ENCODE measurements at regions not wholly inside any gene's neighbourhood (a gene's known extent, or its start where the extent isn't known, plus 50 kb on each side); places are given as distances from the start of the nearest gene placed in this dataset.

DNA sequence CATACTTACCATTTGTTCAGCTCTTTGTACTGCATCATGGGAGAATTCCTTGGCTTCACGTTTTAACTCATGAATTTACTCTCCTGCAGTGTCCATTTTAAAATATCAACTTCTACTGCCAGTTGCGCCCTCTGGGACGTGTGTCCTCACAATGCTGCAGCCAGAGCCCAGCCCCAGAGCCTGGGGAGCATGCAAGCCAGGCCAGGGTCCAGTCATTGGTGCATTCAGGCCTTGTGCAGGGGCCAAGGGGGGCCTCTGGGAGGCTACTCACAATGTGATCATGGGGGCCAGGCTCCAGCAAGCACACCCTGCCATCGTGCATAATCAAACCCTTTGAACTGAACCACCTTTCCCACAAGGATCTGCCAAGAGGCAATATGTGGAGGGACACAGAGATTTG is 105.6 kb upstream of the CCDC112 start:
- H3K4me1 ChIP-seq (ENCODE audit: control insufficient read depth in 4 of 4, insufficient read depth in 4 of 4, low read length in 3 of 4): no peaks in the 10 kb centered on the region
- no peak overlapping the region for H3K4me3 ChIP-seq (ENCODE audit: low read depth in 1 of 3, low read length in 3 of 3)
- no peak overlapping the region for H3K9ac ChIP-seq (ENCODE audit: low read depth in 1 of 2, low read length in 2 of 2)
- H3K36me3 ChIP-seq (ENCODE audit: control insufficient read depth in 4 of 4, insufficient read depth in 3 of 4, low read depth in 1 of 4, low read length in 3 of 4): no peaks in the 10 kb centered on the region
- TF ChIP-seq FOXA1 (IDR thresholded peaks at IDR 0.05): no peak
- TF ChIP-seq GABPA (IDR thresholded peaks at IDR 0.05 in 1 of 2, conservative IDR thresholded peaks at IDR 0.05 in 1 of 2): no peak
- TF ChIP-seq RXRA (IDR thresholded peaks at IDR 0.05): no peak
- TF ChIP-seq HNF4G (IDR thresholded peaks at IDR 0.05): no peak
- no peak for TF ChIP-seq HNF4A (conservative IDR thresholded peaks at IDR 0.05)
- no peak for TF ChIP-seq TAF1 (conservative IDR thresholded peaks at IDR 0.05)
- TF ChIP-seq, protein P1, sequence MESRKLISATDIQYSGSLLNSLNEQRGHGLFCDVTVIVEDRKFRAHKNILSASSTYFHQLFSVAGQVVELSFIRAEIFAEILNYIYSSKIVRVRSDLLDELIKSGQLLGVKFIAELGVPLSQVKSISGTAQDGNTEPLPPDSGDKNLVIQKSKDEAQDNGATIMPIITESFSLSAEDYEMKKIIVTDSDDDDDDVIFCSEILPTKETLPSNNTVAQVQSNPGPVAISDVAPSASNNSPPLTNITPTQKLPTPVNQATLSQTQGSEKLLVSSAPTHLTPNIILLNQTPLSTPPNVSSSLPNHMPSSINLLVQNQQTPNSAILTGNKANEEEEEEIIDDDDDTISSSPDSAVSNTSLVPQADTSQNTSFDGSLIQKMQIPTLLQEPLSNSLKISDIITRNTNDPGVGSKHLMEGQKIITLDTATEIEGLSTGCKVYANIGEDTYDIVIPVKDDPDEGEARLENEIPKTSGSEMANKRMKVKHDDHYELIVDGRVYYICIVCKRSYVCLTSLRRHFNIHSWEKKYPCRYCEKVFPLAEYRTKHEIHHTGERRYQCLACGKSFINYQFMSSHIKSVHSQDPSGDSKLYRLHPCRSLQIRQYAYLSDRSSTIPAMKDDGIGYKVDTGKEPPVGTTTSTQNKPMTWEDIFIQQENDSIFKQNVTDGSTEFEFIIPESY (IDR thresholded peaks at IDR 0.05): no peak
- TF ChIP-seq, protein P2, sequence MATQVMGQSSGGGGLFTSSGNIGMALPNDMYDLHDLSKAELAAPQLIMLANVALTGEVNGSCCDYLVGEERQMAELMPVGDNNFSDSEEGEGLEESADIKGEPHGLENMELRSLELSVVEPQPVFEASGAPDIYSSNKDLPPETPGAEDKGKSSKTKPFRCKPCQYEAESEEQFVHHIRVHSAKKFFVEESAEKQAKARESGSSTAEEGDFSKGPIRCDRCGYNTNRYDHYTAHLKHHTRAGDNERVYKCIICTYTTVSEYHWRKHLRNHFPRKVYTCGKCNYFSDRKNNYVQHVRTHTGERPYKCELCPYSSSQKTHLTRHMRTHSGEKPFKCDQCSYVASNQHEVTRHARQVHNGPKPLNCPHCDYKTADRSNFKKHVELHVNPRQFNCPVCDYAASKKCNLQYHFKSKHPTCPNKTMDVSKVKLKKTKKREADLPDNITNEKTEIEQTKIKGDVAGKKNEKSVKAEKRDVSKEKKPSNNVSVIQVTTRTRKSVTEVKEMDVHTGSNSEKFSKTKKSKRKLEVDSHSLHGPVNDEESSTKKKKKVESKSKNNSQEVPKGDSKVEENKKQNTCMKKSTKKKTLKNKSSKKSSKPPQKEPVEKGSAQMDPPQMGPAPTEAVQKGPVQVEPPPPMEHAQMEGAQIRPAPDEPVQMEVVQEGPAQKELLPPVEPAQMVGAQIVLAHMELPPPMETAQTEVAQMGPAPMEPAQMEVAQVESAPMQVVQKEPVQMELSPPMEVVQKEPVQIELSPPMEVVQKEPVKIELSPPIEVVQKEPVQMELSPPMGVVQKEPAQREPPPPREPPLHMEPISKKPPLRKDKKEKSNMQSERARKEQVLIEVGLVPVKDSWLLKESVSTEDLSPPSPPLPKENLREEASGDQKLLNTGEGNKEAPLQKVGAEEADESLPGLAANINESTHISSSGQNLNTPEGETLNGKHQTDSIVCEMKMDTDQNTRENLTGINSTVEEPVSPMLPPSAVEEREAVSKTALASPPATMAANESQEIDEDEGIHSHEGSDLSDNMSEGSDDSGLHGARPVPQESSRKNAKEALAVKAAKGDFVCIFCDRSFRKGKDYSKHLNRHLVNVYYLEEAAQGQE (IDR thresholded peaks at IDR 0.05): no peak
- TF ChIP-seq FOXA2 (IDR thresholded peaks at IDR 0.05): no peak
- no peak for TF ChIP-seq RAD21 (IDR thresholded peaks at IDR 0.05)
- TF ChIP-seq SP1 (IDR thresholded peaks at IDR 0.05): no peak
- DNase-seq (ENCODE audit: low spot score): no peak
- H3K27me3 ChIP-seq (ENCODE audit: control insufficient read depth in 4 of 4, insufficient read depth in 4 of 4, low read length in 3 of 4): no peaks in the 10 kb centered on the region
- 68% methylated on average over 4 of the region's 4 CpGs for WGBS
- H3K27ac ChIP-seq (ENCODE audit: low read depth in 1 of 2, low read length in 2 of 2): no peak overlapping the region
- no peaks in the 10 kb centered on the region for H3K9me3 ChIP-seq (ENCODE audit: control insufficient read depth in 4 of 4, low read length in 3 of 4)

DNA sequence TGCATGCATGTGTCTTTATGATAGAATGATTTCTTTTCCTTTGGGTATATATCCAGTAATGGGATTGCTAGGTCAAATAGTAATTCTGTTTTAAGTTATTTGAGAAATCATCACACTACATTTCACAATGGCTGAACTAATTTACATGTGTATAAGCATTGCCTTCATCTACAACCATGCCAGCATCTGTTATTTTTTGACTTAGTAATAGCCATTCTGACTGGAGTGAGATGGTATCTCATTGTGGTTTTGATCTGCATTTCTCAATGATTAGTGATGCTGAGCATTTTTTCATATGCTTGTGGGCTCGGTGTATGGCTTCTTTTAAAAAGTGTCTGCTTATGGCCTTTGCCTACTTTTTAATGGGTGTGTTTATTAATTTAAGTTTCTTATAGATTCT is 102.3 kb upstream of the CCDC112 start:
- Histone ChIP-seq H3K4me1 (ENCODE audit: control insufficient read depth in 4 of 4, insufficient read depth in 4 of 4, low read length in 3 of 4) (no peaks in the 10 kb centered on the region), H3K9me3 (ENCODE audit: control insufficient read depth in 4 of 4, low read length in 3 of 4) (no peaks in the 10 kb centered on the region), H3K4me3 (ENCODE audit: low read depth in 1 of 3, low read length in 3 of 3) (no peak overlapping the region), H3K27ac (ENCODE audit: low read depth in 1 of 2, low read length in 2 of 2) (no peak overlapping the region), H3K9ac (ENCODE audit: low read depth in 1 of 2, low read length in 2 of 2) (no peak overlapping the region), H3K36me3 (ENCODE audit: control insufficient read depth in 4 of 4, insufficient read depth in 3 of 4, low read depth in 1 of 4, low read length in 3 of 4) (no peaks in the 10 kb centered on the region), H3K27me3 (ENCODE audit: control insufficient read depth in 4 of 4, insufficient read depth in 4 of 4, low read length in 3 of 4) (no peaks in the 10 kb centered on the region)
- WGBS: 89% methylated on average over 1 of the region's 1 CpG
- TF ChIP-seq FOXA2 (IDR thresholded peaks at IDR 0.05) (no peak), RXRA (IDR thresholded peaks at IDR 0.05) (no peak), YY1 (IDR thresholded peaks at IDR 0.05) (no peak), EGR1 (IDR thresholded peaks at IDR 0.05; ENCODE audit: low read depth in 2 of 2) (no peak), SP1 (IDR thresholded peaks at IDR 0.05) (no peak), HNF4G (IDR thresholded peaks at IDR 0.05) (no peak), HNF4A (conservative IDR thresholded peaks at IDR 0.05) (no peak), NR2F2 (IDR thresholded peaks at IDR 0.05) (no peak), FOXA1 (IDR thresholded peaks at IDR 0.05) (no peak)
- TF ChIP-seq, protein P2 (IDR thresholded peaks at IDR 0.05): no peak
- TF ChIP-seq, protein P3, sequence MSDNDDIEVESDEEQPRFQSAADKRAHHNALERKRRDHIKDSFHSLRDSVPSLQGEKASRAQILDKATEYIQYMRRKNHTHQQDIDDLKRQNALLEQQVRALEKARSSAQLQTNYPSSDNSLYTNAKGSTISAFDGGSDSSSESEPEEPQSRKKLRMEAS (IDR thresholded peaks at IDR 0.05): no peak
- TF ChIP-seq, protein P4, sequence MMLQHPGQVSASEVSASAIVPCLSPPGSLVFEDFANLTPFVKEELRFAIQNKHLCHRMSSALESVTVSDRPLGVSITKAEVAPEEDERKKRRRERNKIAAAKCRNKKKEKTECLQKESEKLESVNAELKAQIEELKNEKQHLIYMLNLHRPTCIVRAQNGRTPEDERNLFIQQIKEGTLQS (IDR thresholded peaks at IDR 0.05): no peak
- TF ChIP-seq, protein P5, sequence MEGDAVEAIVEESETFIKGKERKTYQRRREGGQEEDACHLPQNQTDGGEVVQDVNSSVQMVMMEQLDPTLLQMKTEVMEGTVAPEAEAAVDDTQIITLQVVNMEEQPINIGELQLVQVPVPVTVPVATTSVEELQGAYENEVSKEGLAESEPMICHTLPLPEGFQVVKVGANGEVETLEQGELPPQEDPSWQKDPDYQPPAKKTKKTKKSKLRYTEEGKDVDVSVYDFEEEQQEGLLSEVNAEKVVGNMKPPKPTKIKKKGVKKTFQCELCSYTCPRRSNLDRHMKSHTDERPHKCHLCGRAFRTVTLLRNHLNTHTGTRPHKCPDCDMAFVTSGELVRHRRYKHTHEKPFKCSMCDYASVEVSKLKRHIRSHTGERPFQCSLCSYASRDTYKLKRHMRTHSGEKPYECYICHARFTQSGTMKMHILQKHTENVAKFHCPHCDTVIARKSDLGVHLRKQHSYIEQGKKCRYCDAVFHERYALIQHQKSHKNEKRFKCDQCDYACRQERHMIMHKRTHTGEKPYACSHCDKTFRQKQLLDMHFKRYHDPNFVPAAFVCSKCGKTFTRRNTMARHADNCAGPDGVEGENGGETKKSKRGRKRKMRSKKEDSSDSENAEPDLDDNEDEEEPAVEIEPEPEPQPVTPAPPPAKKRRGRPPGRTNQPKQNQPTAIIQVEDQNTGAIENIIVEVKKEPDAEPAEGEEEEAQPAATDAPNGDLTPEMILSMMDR (IDR thresholded peaks at IDR 0.05; ENCODE audit: low read depth, low read length, missing input control): no peak
- DNase-seq (ENCODE audit: low spot score): no peak

Measured in liver (tissue), 8 donors.